Hematopoietic multipotent progenitor cell treated with erythropoietin and hydrocortisone succinate and interleukin-3 and kit ligand, for 15 days (in vitro differentiated cells): ENCODE measurements at regions not wholly inside any gene's neighbourhood (a gene's known extent, or its start where the extent isn't known, plus 50 kb on each side); places are given as distances from the start of the nearest gene placed in this dataset.
"Not testable (repeated sequence)": the region's sequence is repeated elsewhere in the genome, so short reads cannot be mapped to it uniquely, and the experiment has no call there.

Experiments
- DNase-seq: peaks from one replicate; pipeline ENCODE4 v3.0.0-alpha.2; 2015; ENCODE audit warnings: low spot score

DNA sequence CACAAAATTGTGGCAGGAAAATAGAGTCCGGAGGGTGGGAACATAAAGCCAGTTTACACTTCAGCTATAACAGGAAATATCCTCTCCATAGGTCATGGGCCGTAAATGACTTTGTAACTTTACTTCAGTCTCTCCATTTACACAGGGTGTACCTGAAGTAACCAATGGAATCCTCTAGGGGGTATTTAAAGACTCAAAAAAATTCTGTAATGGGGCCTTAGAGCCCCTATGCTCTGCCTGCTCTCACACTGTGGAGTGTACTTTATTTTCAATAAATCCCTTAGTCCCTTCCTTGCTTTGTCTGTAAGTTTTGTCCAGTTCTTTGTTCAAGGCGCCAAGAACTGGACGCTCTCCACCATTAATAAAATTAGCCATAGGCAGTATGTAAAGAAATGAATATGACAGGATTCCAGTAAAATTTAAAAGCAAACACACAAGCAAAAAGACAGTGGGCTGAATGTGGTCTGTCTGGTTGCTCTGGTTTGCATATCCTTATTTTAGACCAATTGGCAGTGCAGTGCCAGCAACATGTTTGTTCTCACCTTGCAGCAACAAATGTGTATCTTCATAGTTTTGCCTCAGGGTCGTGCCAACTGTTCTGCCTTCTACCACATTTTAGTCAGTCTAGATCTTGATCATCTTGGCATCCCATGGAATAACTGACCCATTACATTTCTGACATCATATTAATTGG is 801.5 kb upstream of the SPRY2 start:
- DNase-seq, result no peak

DNA sequence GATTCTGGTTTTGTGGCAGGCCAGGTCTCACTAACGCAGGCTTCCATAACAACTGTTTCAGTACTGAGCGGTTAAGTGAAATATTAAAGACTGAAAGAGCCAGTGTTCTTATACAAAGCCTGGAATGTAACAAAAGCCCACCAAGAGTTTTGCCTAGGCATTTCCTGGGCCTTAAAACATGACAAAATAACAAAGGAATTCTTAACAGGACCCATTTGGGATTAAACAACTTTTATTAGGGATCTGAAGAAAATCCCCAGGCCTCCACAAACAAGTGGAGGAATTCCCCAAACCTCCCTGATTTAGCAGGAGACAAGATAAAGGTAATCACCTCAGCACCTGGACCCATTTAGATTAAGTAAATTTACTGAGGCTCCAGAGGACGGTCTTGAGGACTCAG is 799.7 kb upstream of the SPRY2 start:
- DNase-seq, result no peak

DNA sequence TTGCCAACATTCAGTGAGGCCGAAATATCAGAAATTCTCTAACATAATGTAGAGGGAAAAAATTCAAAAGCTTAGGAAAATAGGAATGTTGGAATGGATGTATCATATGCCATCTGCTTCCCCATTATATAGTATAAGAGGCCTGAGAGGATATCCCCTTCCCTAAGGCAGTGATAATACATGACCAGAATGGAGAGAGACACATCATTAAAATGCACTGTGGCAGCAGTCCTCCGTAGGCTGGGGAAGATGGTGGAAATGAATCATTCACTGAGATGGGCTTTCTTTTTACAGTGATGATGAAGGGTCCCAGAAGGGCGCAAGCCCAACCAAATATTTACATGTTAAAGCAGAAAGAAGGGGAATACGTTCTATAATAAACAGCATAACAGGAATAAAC is 799.1 kb upstream of the SPRY2 start:
- DNase-seq, result no peak

DNA sequence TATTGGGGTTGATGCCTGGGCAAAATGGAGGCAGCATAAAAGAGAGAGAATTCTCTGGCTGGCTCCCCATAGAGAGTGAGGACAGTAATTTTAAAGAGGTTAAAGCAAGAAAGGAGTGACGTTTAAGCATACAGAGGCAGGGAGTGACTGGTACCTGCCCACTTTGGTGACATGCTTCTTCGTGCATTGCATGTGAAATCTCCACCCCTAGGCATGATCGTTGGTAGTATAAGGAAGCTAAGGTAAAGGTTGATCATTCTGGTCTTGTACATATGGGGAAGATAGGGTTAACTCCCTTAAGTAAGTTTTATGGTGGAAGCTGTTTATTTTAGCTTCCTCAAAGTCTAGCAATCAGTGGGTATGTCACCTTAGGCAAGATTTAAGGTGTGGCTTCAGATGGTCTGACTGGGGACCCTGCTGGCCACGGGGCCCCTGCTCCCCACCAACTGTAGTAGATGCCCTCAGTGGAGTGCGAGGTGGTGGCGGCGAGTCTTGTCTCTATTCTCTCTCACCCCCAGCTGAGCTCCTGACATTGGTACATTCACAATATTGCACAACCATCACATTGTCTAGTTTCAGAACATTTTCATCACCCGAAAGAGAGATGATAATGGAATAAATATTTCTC is 797.5 kb upstream of the SPRY2 start:
- no peak for DNase-seq

DNA sequence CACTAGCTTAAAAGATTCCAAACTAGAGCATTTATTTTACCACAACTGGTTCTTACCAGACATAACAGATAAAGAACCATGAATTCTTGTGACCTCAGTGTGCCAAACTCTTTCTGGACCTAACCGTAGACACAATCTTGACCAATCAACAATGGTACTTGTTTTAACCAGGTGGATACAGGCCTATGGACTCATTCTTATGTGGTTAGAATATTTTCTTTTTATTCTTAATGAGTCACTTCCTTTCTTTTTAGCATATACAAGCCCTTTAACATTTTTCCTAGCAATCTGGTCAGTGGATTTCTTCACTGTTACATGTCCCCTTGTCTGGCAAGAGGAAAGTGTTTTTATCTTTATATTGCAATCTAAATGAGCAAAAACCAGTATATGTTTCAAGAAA is 792.1 kb upstream of the SPRY2 start:
- DNase-seq, result no peak

DNA sequence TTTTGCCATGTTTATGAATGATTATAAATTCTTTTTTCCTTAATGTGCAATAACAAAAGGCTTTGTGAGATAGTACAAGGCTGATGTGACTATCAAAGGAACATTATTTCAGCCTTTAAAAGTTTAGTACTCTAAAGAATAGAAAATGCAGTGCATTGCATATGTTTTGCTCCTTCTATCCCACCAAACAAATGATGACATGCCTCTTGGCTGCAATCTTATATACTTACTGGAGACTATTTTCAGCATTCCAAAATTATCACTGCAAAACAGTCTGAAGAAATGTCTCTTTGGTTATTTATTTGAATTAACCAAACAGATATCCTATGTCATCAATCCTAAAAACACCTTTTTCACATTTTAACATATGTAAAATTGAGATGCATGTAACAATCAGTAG is 776.5 kb upstream of the SPRY2 start:
- DNase-seq, result no peak

DNA sequence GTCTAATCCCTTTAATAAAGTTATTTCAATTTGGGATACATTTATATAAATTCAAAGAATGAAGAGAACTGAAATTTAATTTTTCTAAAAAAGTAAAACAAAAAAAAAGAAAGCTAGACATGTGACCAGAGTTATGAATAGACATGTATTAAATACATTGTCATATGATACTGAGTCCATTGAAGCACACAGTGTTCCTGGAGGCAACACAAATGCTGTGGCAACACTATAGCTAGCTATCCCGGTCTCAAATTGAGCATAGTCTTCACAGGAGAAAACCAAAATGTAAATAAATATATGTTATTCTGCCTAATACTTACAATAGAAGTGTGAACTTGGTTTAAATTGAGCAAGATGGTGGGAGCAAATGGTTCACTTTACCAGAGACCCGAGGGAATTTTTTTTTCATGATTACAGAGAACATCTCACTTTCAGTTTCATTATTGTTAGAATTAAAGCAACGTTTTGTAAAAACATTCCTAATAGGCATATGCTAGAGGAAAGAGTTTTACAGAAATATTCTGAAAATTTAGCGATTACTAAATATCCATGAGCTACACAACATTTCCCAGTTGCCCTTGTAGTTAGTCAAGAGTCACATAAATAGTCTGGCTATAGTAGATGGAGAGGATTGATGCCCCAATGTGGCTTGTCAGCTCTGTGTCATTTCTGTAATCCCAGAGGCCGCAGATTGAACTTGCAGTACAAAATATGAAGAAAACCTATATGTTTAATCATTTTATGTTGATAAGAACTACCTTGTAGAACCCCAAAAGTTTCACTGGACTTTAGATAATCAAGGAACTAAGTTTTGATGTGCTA is 775.7 kb upstream of the SPRY2 start:
- DNase-seq, result no peak

DNA sequence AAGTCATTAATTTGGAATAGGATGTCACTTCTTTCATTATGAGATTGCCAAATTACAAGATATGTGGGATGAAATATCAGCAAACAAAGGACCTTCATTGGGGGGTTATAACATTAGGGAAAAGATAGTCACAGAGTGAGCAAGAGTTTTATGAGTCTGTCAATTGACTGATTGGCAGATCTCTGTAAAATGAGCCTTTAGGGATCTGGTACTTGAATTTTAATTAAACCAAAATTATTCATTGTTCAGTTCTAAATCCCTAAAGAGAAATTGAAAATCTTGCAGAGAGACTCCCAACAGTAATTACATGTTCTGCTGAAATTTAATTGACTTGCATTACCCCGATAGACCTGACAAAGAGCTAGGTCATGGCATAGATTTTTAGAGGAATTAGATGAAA is 768.1 kb upstream of the SPRY2 start:
- DNase-seq, result no peak

DNA sequence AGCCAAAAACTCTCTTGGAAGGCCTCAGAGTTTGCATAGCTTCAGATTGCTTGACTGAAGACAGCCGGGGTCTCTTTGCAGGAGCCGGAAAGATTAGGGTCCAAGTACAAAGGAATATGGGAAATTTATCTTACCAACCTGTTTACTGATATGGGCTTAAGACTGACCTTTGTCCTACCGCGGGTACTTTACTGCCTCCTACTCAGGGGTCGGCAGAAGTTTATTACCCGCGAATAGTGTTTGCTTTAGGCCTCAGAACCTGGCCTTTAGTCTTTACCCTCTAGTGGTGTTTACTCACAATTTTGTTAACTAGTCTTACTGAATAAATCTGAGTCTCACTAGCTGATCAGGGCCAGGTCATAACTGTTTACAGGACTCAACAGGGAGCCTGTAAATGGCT is 765.4 kb upstream of the SPRY2 start:
- DNase-seq, result no peak

DNA sequence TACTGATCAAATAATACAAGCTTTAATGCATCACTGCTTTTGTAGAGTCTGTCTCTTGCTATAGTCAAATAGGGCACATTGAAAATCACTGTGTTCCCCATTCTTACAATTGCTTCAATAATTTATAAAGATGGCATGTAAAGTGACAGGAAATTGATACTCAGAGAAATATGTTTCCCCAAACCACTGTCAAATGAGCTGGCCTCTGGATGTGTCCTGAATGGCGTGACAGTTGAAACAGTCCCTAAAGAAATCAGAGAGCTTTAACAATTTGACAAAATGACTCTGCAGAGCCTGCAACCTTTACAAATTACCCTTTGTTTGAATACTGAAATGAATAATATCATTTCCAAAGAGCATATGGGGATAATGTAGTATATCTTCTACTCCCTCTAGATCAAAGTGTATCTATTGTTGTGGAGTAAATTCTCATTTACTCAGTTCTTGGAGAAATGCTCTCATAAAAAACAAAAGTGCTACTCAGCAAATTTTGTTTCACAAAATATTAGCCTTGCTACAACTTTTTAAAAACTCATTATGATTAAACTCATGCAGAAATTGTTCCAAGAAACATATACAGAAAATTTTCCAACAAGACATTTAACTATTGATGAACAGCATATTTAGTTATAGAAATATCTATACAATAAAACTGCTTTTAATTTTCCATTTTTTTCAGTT is 763.2 kb upstream of the SPRY2 start:
- no peak for DNase-seq

DNA sequence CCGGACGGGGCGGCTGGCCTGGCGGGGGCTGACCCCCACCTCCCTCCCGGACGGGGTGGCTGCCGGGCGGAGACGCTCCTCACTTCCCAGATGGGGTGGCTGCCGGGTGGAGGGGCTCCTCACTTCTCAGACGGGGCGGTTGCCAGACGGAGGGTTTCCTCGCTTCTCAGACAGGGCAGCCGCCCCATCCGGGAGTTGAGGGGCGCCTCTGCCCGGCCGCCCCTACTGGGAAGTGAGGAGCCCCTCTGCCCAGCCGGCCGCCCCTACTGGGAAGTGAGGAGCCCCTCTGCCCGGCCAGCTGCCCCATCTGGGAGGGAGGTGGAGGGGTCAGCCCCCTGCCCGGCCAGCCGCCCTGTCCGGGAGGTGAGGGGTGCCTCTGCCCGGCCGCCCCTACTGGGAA is 761.1 kb upstream of the SPRY2 start:
- not testable (repeated sequence) for DNase-seq

DNA sequence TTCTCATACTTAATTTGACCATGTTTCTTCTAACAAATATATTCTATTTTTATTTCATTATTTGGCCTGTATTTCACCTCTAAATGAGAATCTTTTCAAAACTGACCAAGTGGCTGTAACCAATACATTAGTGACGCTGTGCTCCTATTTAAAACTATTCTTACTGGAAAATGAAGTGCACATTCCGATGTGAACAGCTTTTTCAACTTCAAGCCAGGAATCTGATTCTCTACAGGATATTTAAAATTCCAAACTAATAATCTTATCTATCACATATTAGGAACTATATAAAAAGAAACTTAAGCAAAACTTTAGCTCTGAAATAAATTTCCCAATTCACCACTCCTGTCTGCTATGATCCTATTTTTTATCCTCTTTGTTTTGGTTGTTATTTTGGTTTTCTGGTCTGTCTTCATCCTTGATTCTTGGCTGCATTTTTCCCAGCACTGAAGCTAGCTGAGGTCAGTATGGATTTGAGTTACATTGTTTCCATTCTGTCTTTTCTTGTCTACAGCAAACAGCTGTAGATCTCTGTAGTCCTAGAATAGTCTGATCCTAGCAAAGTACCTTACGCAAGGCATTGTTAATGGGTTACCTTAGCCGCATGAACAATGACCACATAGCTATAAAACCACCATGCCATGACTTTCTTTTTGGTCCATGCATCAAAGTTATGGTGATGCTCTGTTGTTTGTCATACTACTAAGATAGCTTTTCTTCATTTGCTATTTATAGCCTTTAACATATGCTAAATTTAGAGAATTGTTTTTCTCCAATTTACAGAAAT is 748.6 kb upstream of the SPRY2 start:
- DNase-seq, result no peak

DNA sequence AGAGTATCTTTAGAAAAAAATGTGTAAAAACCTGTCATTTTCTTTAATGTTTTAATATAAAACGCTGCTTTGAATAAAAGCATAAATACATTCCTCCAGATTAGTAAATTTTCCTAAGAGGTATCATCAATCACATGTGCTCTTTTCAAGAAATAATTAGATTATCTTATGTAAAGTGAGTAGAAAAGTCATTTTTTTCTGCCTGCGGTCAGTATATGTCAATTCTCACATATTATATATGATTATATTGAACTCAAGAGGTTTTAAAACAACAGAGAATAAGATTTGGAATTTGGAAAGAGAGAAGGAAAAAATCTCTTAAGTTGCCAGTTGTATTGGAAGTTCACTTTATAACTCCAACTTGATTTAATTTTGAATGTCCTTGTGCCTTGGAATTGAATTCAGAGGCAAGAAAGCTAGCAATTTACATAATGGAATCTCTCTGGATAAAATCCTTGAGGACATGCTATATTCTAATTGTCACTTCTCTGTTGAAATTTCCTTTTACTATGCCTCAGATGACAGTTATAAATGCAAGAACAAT is 740.1 kb upstream of the SPRY2 start:
- DNase-seq, result no peak

DNA sequence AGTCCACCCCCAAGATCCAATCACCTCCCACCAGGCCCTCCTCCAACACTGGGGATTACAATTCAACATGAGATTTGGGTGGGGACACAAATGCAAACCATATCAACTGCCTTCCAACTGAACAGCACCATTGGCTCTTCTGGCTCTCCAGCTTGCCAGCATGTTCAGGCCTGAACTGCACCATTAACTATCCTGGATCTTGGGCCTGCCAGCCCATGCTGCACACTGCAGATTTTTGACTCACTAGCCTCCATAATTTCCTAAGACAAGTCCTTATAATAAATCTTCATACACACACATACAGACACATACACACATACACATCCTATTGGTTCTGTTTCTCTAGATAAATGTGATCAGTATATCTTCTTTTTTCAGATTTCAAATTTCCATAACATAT is 737.1 kb upstream of the SPRY2 start:
- DNase-seq, result no peak

DNA sequence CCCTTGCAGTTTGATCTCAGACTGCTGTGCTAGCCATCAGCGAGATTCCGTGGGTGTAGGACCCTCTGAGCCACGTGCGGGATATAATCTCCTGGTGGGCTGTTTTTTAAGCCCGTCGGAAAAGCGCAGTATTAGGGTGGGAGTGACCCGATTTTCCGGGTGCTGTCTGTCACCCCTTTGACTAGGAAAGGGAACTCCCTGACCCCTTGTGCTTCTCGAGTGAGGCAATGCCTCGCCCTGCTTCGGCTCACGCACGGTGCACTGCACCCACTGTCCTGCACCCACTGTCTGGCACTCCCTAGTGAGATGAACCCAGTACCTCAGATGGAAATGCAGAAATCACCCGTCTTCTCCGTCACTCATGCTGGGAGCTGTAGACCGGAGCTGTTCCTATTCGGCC is 728.9 kb upstream of the SPRY2 start:
- not testable (repeated sequence) for DNase-seq

DNA sequence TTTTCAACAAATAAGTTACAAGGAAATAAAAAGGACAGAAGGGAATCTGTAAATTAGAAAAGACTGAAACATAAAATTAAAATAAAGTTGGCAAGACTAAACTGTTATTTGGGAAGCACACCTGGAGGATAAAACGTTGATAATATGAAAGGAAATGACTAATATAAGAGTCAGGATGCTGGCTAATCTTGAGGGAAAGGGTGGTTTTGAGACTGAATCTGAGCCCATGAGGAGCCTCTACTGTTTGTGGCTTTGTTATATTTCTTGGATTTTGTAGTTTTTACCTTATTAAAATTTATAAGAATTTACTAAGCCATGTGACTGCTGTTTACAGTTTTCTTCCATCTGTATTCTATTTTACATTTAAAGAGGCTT is 718.0 kb upstream of the SPRY2 start:
- DNase-seq, result no peak

DNA sequence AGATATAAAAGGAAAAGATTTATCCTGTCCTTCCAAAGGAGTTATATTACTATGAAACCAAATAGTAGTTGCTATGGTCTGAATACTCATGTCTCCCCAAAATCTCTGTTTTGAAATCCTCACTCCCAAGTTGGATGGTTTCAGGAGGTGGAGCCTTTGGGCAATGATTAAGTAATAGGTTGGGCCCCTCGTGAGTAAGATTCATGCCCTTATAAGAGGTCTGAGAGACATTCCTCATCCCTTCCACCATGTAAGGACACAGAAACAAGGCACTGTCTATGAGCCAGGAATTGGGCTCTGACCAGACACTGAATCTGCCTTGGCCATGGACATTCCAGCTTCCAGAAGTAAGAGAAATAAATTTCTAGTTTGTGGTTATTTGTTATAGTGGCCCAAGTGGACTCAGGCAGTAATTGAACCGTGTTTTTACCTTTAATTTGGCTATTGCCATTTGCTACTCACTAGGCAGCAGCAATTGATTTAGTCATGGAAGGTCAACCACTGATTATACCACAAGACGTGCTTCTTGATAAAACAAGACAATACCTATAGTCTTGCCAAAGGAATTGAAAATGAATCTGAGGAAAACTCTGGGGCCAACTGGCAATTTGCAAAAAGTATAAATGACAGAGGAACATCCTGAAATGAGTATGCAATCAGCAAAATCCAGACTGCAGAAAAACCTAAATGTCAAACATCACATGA is 717.4 kb upstream of the SPRY2 start:
- no peak for DNase-seq

DNA sequence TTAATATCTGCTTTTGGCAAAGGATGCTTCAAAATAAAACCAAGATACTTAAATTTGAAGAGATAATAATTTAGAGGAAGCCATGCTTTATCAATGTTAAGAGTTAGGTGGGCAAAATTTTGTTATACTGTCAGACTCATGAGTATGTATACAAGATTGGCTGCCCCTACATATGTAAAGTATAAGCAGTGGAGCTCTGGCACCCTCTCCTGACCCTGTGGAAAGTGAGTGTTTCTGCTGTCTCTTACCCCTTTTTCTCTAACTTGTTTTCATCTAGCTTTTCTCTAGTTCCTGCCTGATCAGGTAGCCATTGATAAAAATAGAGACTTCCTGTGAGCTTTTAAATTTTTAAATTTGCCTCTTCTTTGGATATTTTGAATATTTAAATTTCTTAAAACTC is 710.9 kb upstream of the SPRY2 start:
- no peak for DNase-seq

DNA sequence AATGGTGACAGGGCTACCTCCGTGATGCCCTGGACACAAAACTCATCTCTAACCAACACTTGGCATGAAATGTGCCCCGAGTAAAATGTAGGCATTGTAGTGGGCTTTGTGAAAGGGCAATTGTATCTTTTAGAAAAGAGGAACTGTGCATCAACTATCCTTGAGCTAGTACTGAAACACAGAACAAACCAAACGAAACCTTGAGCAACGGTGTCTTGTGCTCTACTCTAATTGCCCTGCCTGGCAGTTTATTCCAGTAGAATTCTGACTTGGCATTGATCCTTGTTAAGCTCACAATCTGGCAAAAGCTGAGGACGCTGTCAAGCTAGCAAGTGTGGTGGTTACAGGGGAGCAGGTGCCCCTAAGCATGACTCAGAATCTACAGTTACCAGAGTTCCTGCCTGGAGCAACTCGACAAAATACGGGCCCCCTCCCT is 707.1 kb upstream of the SPRY2 start:
- DNase-seq, result no peak

DNA sequence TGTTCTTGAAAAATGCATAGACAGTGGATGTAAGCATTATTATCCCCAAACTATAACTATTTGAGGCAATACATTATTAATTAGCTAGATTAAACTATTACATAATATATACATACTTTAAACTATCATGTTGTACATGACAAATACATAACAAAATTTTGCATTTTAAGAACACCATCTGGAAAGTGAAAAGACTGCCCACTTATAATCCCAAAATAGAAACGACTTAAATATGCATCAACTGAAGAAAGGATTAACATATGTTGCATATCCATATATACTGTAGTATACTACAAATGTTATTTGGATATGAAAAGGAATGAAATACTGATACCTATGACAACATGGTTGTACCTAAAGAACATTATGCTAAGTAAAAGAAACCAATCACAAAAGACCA is 700.8 kb upstream of the SPRY2 start:
- DNase-seq, result no peak

DNA sequence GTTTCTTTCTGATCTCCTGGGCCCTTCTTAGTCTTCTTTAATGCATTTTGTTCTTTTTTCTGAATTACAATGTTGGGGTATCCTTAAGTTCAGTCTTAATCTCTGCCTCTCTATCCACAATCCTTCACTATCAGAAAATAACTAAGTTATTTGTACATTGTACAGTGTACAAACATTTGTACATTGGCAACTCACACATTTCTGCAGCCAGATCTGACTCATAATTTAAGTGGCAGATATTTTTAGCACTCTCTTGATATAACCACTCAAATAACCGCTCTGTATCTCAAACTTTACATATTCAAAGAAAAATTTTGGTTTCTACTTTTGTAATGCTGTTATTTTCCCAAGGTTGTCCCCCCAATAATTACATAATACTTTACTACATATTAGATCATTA is 691.1 kb upstream of the SPRY2 start:
- no peak for DNase-seq
